Stomach (tissue), 4 donors: ENCODE measurements at regions not wholly inside any gene's neighbourhood (a gene's known extent, or its start where the extent isn't known, plus 50 kb on each side); places are given as distances from the start of the nearest gene placed in this dataset.

Experiments
- CTCF ChIP-seq, 7 experiments: fragments of 450-650 bp in 4 of 7; fragments of 200-600 bp in 3 of 7; sonication (generic) in 3 of 7; IDR thresholded peaks; one replicate each; pipeline ENCODE4 v1.5.1; 2016 to 2019; ENCODE audit warnings: antibody characterized with exemption in 7 of 7, control low read depth in 2 of 7, mild to moderate bottlenecking in 1 of 7
- POLR2A ChIP-seq, 4 donors: fragments of 450-650 bp; IDR thresholded peaks; one replicate each; pipeline ENCODE4 v1.6.1; 2016; ENCODE audit warnings: antibody characterized with exemption in 4 of 4, control low read depth in 2 of 4, mild to moderate bottlenecking in 1 of 4, moderate library complexity in 1 of 4

GRCh38 chr18:47413327-47413726 is 161.9 kb upstream of the SKOR2 start:
- TF ChIP-seq CTCF (IDR thresholded peaks at IDR 0.05) (no peak), POLR2A (IDR thresholded peaks at IDR 0.05) (no peak)
